ENCODE measurements at regions not wholly inside any gene's neighbourhood (a gene's known extent, or its start where the extent isn't known, plus 50 kb on each side); places are given as distances from the start of the nearest gene placed in this dataset.

GRCh38 chr4:4946416-4946815 lies 72.8 kb downstream of the CYTL1 start:
- Histone ChIP-seq H3K36me3 (ENCODE audit: control insufficient read depth, insufficient read depth, low read length) (no peaks in the 10 kb centered on the region), H3K27me3 (replicated peaks; ENCODE audit: control insufficient read depth, insufficient read depth, low read length) (no peaks in the 10 kb centered on the region), H3K4me1 (no peaks in the 10 kb centered on the region), H3K4me3 (ENCODE audit: low read depth, low read length) (no peak overlapping the region), H3K9me3 (no peaks in the 10 kb centered on the region)
- no peak for DNase-seq
- TF ChIP-seq CTCF (IDR thresholded peaks at IDR 0.05; ENCODE audit: insufficient read depth in 1 of 2, low read depth in 1 of 2, low read length in 1 of 2, severe bottlenecking in 1 of 2, unreplicated experiment in 1 of 2), result no peak
- Mint-ChIP-seq H3K27ac (ENCODE audit: unreplicated experiment) (no peak overlapping the region), H3K4me1 (ENCODE audit: low read depth, unreplicated experiment) (no peaks in the 10 kb centered on the region), H3K27me3 (ENCODE audit: insufficient read depth, unreplicated experiment) (peaks cover 7% of the 10 kb centered on the region), H3K9me3 (ENCODE audit: unreplicated experiment) (no peaks in the 10 kb centered on the region), H3K4me3 (ENCODE audit: unreplicated experiment) (no peak overlapping the region), H3K36me3 (ENCODE audit: insufficient read depth, unreplicated experiment) (no peaks in the 10 kb centered on the region)
- CTCF ChIA-PET, result no interaction called here
- BruUV-seq (replicated peaks), result no TSS peak
- intact Hi-C loops (cut with micrococcal nuclease; ENCODE audit: unreplicated experiment), result no loop called here
- POLR2A ChIA-PET, result no interaction called here

GRCh38 chr4:4947721-4948120 lies 71.5 kb downstream of the CYTL1 start:
- intact Hi-C loops (cut with micrococcal nuclease; ENCODE audit: unreplicated experiment), result no loop called here
- Mint-ChIP-seq H3K27ac (ENCODE audit: unreplicated experiment) (no peak overlapping the region), H3K36me3 (ENCODE audit: insufficient read depth, unreplicated experiment) (no peaks in the 10 kb centered on the region), H3K4me1 (ENCODE audit: low read depth, unreplicated experiment) (no peaks in the 10 kb centered on the region), H3K4me3 (ENCODE audit: unreplicated experiment) (no peak overlapping the region), H3K9me3 (ENCODE audit: unreplicated experiment) (no peaks in the 10 kb centered on the region), H3K27me3 (ENCODE audit: insufficient read depth, unreplicated experiment) (peaks cover 9% of the 10 kb centered on the region)
- Histone ChIP-seq H3K36me3 (ENCODE audit: control insufficient read depth, insufficient read depth, low read length) (no peaks in the 10 kb centered on the region), H3K9me3 (no peaks in the 10 kb centered on the region), H3K27me3 (replicated peaks; ENCODE audit: control insufficient read depth, insufficient read depth, low read length) (no peaks in the 10 kb centered on the region), H3K4me1 (no peaks in the 10 kb centered on the region), H3K4me3 (ENCODE audit: low read depth, low read length) (no peak overlapping the region)
- ChIA-PET CTCF (no interaction called here), POLR2A (no interaction called here)
- TF ChIP-seq CTCF (IDR thresholded peaks at IDR 0.05; ENCODE audit: insufficient read depth in 1 of 2, low read depth in 1 of 2, low read length in 1 of 2, severe bottlenecking in 1 of 2, unreplicated experiment in 1 of 2), result no peak
- no peak for DNase-seq
- no TSS peak for BruUV-seq (replicated peaks)

- 0 out of 2 replicates have a peak, but pooled peaks cover 3% of the 10 kb centered on the region for H3K9me3 ChIP-seq
- H3K36me3 Mint-ChIP-seq (ENCODE audit: insufficient read depth, unreplicated experiment), result no peaks in the 10 kb centered on the region
- no peaks in the 10 kb centered on the region for H3K4me1 ChIP-seq
- H3K27me3 Mint-ChIP-seq (ENCODE audit: insufficient read depth, unreplicated experiment), result peaks cover 9% of the 10 kb centered on the region
- CTCF ChIA-PET, result no interaction called here
- no peak overlapping the region for H3K27ac Mint-ChIP-seq (ENCODE audit: unreplicated experiment)
- H3K4me1 Mint-ChIP-seq (ENCODE audit: low read depth, unreplicated experiment), result no peaks in the 10 kb centered on the region
- no peaks in the 10 kb centered on the region for H3K27me3 ChIP-seq (replicated peaks; ENCODE audit: control insufficient read depth, insufficient read depth, low read length)
- intact Hi-C loops (cut with micrococcal nuclease; ENCODE audit: unreplicated experiment), result no loop called here
- H3K4me3 Mint-ChIP-seq (ENCODE audit: unreplicated experiment), result no peak overlapping the region
- TF ChIP-seq CTCF (IDR thresholded peaks at IDR 0.05; ENCODE audit: insufficient read depth in 1 of 2, low read depth in 1 of 2, low read length in 1 of 2, severe bottlenecking in 1 of 2, unreplicated experiment in 1 of 2), result no peak
- no peak overlapping the region for H3K4me3 ChIP-seq (ENCODE audit: low read depth, low read length)
- POLR2A ChIA-PET, result no interaction called here
- no peaks in the 10 kb centered on the region for H3K36me3 ChIP-seq (ENCODE audit: control insufficient read depth, insufficient read depth, low read length)
- no TSS peak for BruUV-seq (replicated peaks)
- H3K9me3 Mint-ChIP-seq (ENCODE audit: unreplicated experiment), result no peaks in the 10 kb centered on the region
- no peak for DNase-seq
These were observed 70.9 kb downstream of the CYTL1 start for GRCh38 chr4:4948370-4948769.
